Stimulated activated CD8-positive, alpha-beta memory T cell treated with anti-CD3 and anti-CD28 coated beads, Interleukin-4, amount 100 ng/mL, for 48 hours (primary cell): ENCODE measurements at regions not wholly inside any gene's neighbourhood (a gene's known extent, or its start where the extent isn't known, plus 50 kb on each side); places are given as distances from the start of the nearest gene placed in this dataset.
A peak's percentile ranks its signal among the peaks of the same experiment; 100 is the strongest.
"Not testable (repeated sequence)": the region's sequence is repeated elsewhere in the genome, so short reads cannot be mapped to it uniquely, and the experiment has no call there.

Experiments used
- DNase-seq: peaks from one replicate; pipeline ENCODE4 v3.0.0-alpha.2; 2020

- no peak for DNase-seq
These were observed 101.4 kb downstream of the ADRA2C start for GRCh38 chr4:3867403-3868100.

GRCh38 chr4:3868211-3869173, 102.3 kb downstream of the ADRA2C start:
- DNase-seq, result no peak

- no peak for DNase-seq
These were observed 103.0 kb downstream of the ADRA2C start for GRCh38 chr4:3869174-3869572.

- DNase-seq, result no peak
These were observed 103.7 kb downstream of the ADRA2C start for GRCh38 chr4:3869661-3870566.

GRCh38 chr4:3870567-3870962, 104.4 kb downstream of the ADRA2C start:
- DNase-seq, result no peak

- DNase-seq, result peak; percentile 31
These were observed 105.1 kb downstream of the ADRA2C start for GRCh38 chr4:3871181-3871852.

- no peak for DNase-seq
These were observed 106.0 kb downstream of the ADRA2C start for GRCh38 chr4:3871881-3872833.

GRCh38 chr4:3872834-3873313, 106.7 kb downstream of the ADRA2C start:
- DNase-seq, result no peak

GRCh38 chr4:3873408-3874027, 107.3 kb downstream of the ADRA2C start:
- DNase-seq, result no peak

GRCh38 chr4:3874028-3874415, 107.8 kb downstream of the ADRA2C start:
- no peak for DNase-seq

- DNase-seq, result no peak
These were observed 108.4 kb downstream of the ADRA2C start for GRCh38 chr4:3874525-3875110.

GRCh38 chr4:3875466-3875865, 109.3 kb downstream of the ADRA2C start:
- DNase-seq, result no peak

GRCh38 chr4:3876057-3876845, 110.1 kb downstream of the ADRA2C start:
- not testable (repeated sequence) for DNase-seq

- no peak for DNase-seq
These were observed 111.1 kb downstream of the ADRA2C start for GRCh38 chr4:3877236-3877635.

GRCh38 chr4:3877868-3878267, 111.7 kb downstream of the ADRA2C start:
- no peak for DNase-seq

- DNase-seq, result no peak
These were observed 112.5 kb downstream of the ADRA2C start for GRCh38 chr4:3878678-3879077.

GRCh38 chr4:3879681-3880614, 113.8 kb downstream of the ADRA2C start:
- peak; percentile 40 for DNase-seq

- DNase-seq, result peak; percentile 85
These were observed 114.5 kb downstream of the ADRA2C start for GRCh38 chr4:3880615-3881120.
